OCI-LY7 (cell line): ENCODE measurements at regions not wholly inside any gene's neighbourhood (a gene's known extent, or its start where the extent isn't known, plus 50 kb on each side); places are given as distances from the start of the nearest gene placed in this dataset.

Experiments
- CTCF ChIP-seq: fragments of 200-600 bp; sonication (generic); conservative IDR thresholded peaks from 2 replicates; pipeline ENCODE4 v1.5.1; 2014; ENCODE audit warnings: mild to moderate bottlenecking, antibody characterized with exemption, low read length, moderate library complexity, mixed read lengths
- EZH2phosphoT487 ChIP-seq: fragments of 200-600 bp; sonication (generic); IDR thresholded peaks from 2 replicates; pipeline ENCODE4 v1.6.1; 2018; ENCODE audit warnings: low read depth, borderline replicate concordance, mild to moderate bottlenecking, mixed run types, antibody characterized with exemption, low read length, moderate library complexity, mixed read lengths

GRCh38 chr4:54493862-54494261 is 163.9 kb upstream of the KIT start:
- TF ChIP-seq EZH2phosphoT487 = no peak
- no peak for TF ChIP-seq CTCF
